ENCODE measurements at regions not wholly inside any gene's neighbourhood (a gene's known extent, or its start where the extent isn't known, plus 50 kb on each side); places are given as distances from the start of the nearest gene placed in this dataset.

GRCh38 chrX:69229436-69229835 is 64.2 kb upstream of the PJA1 start:
- Histone ChIP-seq H3K9me2 (ENCODE audit: insufficient read depth, low read length) (no peaks in the 10 kb centered on the region), H2AFZ (ENCODE audit: low read depth, low read length) (no peak overlapping the region), H3K27ac (ENCODE audit: low read length) (no peak overlapping the region), H3K4me2 (ENCODE audit: low read length) (no peak overlapping the region), H3K27me3 (ENCODE audit: insufficient read depth, low read depth, low read length) (no peaks in the 10 kb centered on the region), H3K4me3 (ENCODE audit: low read length) (no peak overlapping the region), H4K20me1 (ENCODE audit: insufficient read depth) (no peaks in the 10 kb centered on the region), H3K9ac (ENCODE audit: low read length) (no peak overlapping the region), H3K36me3 (ENCODE audit: insufficient read depth, low read length) (no peaks in the 10 kb centered on the region), H3F3A (ENCODE audit: insufficient read depth, low read length, poor library complexity, severe bottlenecking) (no peaks in the 10 kb centered on the region), H3K79me2 (replicated peaks; ENCODE audit: insufficient read depth, low read length) (no peaks in the 10 kb centered on the region), H3K9me3 (ENCODE audit: low read length) (no peaks in the 10 kb centered on the region)
- TF ChIP-seq MXI1 (conservative IDR thresholded peaks at IDR 0.05; ENCODE audit: poor library complexity, severe bottlenecking) (no peak), POLR2AphosphoS5 (IDR thresholded peaks at IDR 0.05) (no peak), REST (IDR thresholded peaks at IDR 0.05; ENCODE audit: borderline replicate concordance) (no peak), TAF1 (IDR thresholded peaks at IDR 0.05; ENCODE audit: low read depth) (no peak), SMC3 (conservative IDR thresholded peaks at IDR 0.05; ENCODE audit: poor library complexity) (no peak), EZH2 (IDR thresholded peaks at IDR 0.05; ENCODE audit: borderline replicate concordance, insufficient read depth, low read length, poor library complexity, severe bottlenecking) (no peak), RAD21 (conservative IDR thresholded peaks at IDR 0.05) (no peak), CTCF (IDR thresholded peaks at IDR 0.05; ENCODE audit: poor library complexity, severe bottlenecking) (no peak), EP300 (conservative IDR thresholded peaks at IDR 0.05; ENCODE audit: poor library complexity, severe bottlenecking) (no peak)

- no peaks in the 10 kb centered on the region for H3K9me2 ChIP-seq (ENCODE audit: insufficient read depth, low read length)
- no peak overlapping the region for H3K9ac ChIP-seq (ENCODE audit: low read length)
- H3K27me3 ChIP-seq (ENCODE audit: insufficient read depth, low read depth, low read length), result no peaks in the 10 kb centered on the region
- H4K20me1 ChIP-seq (ENCODE audit: insufficient read depth), result no peaks in the 10 kb centered on the region
- TF ChIP-seq MXI1 (conservative IDR thresholded peaks at IDR 0.05; ENCODE audit: poor library complexity, severe bottlenecking) (no peak), POLR2AphosphoS5 (IDR thresholded peaks at IDR 0.05) (no peak), TAF1 (IDR thresholded peaks at IDR 0.05; ENCODE audit: low read depth) (no peak), RAD21 (conservative IDR thresholded peaks at IDR 0.05) (no peak), REST (IDR thresholded peaks at IDR 0.05; ENCODE audit: borderline replicate concordance) (no peak)
- H3K4me2 ChIP-seq (ENCODE audit: low read length), result no peak overlapping the region
- no peak overlapping the region for H3K27ac ChIP-seq (ENCODE audit: low read length)
- no peaks in the 10 kb centered on the region for H3F3A ChIP-seq (ENCODE audit: insufficient read depth, low read length, poor library complexity, severe bottlenecking)
- H3K4me3 ChIP-seq (ENCODE audit: low read length), result no peak overlapping the region
- H3K36me3 ChIP-seq (ENCODE audit: insufficient read depth, low read length), result no peaks in the 10 kb centered on the region
- no peak overlapping the region for H2AFZ ChIP-seq (ENCODE audit: low read depth, low read length)
- no peaks in the 10 kb centered on the region for H3K9me3 ChIP-seq (ENCODE audit: low read length)
- no peaks in the 10 kb centered on the region for H3K79me2 ChIP-seq (replicated peaks; ENCODE audit: insufficient read depth, low read length)
Measured at GRCh38 chrX:69228732-69229131, 63.5 kb upstream of the PJA1 start.
